ENCODE measurements at regions not wholly inside any gene's neighbourhood (a gene's known extent, or its start where the extent isn't known, plus 50 kb on each side); places are given as distances from the start of the nearest gene placed in this dataset.

DNA sequence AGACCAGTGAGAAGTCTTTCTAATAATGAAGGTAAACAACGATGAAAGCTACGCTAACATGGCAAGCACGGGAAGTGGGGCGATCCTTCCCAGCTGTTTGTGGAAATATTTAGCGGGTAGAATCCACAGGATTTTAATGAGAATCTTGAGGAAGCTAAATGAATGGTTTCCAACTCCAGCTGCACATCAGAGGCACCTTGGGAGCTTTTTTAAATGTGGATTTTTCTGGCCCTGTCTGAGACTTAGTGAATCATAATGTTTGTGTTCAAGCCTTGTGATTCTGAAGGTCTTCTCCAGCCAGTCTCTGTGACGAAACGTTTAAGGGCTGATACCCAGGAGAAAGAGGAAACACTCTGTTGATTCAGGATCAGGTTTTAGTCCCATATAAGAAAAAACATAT, 169.8 kb downstream of the CAPZA3 start:
- no peak overlapping the region for H3K4me3 ChIP-seq
- TF ChIP-seq, protein P1, sequence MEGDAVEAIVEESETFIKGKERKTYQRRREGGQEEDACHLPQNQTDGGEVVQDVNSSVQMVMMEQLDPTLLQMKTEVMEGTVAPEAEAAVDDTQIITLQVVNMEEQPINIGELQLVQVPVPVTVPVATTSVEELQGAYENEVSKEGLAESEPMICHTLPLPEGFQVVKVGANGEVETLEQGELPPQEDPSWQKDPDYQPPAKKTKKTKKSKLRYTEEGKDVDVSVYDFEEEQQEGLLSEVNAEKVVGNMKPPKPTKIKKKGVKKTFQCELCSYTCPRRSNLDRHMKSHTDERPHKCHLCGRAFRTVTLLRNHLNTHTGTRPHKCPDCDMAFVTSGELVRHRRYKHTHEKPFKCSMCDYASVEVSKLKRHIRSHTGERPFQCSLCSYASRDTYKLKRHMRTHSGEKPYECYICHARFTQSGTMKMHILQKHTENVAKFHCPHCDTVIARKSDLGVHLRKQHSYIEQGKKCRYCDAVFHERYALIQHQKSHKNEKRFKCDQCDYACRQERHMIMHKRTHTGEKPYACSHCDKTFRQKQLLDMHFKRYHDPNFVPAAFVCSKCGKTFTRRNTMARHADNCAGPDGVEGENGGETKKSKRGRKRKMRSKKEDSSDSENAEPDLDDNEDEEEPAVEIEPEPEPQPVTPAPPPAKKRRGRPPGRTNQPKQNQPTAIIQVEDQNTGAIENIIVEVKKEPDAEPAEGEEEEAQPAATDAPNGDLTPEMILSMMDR (IDR thresholded peaks at IDR 0.05): no peak
- ATAC-seq (no peak), DNase-seq (no peak)
- peaks cover 8% of the 10 kb centered on the region for H3K9me3 ChIP-seq
- no peaks in the 10 kb centered on the region for H3K4me1 ChIP-seq
- no peak overlapping the region for H3K27ac ChIP-seq
- no peaks in the 10 kb centered on the region for H3K36me3 ChIP-seq
- H3K27me3 ChIP-seq: no peaks in the 10 kb centered on the region
- intact Hi-C loops (cut with DNase I): no loop called here

DNA sequence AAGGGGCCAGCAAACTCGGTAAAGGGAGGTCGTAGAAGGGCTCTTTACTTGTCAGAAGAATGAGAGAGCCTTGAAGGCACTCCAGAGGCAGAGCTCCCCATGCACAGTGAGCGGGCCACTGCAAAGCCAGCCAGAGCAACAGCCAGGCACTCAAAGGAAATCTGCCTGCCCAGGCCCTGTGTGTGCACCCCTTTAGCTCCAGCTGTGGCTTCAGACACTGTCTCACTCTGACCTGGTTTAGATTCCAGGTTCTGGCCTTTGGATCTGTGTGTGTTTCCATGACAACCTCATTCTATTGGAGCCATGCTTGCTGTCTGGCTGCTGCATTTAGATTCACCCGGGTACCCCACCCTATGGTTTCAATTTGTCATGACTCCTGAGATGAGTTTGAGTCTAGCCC, 170.3 kb downstream of the CAPZA3 start:
- Histone ChIP-seq H3K27ac (no peak overlapping the region), H3K27me3 (no peaks in the 10 kb centered on the region), H3K4me1 (no peaks in the 10 kb centered on the region), H3K9me3 (peaks cover 8% of the 10 kb centered on the region), H3K36me3 (no peaks in the 10 kb centered on the region), H3K4me3 (no peak overlapping the region)
- intact Hi-C loops (cut with DNase I): no loop called here
- DNase-seq: no peak
- TF ChIP-seq, protein P1 (IDR thresholded peaks at IDR 0.05): no peak
- ATAC-seq: no peak

DNA sequence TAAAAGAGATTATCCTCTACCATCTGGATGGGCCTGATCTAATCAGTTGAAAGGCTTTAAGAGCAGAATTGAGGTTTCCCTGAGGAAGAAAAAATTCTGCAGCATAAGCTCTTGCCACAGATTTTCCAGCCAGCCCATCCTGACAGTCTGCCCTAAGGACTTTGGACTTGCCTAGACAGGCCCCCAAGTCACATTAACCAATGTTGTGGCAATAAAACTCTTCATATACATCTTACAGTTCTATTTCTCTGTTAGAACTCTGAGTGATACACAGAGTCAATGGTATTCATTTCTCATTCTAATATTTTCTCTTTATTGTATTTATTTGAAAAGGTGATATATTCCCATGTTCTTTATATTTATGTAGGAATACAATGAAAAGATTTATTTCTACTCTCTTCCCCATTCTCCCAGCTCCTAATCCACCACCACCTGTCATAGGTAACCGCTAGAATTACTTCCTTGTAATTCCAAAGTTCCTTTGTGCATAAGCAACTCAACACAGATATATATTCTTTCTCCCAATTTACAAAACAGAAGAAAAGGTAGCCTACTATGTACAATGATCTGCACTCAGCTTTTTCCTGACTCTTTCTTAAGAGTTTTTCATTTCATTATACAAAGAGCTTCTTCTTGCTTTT, 182.1 kb downstream of the CAPZA3 start:
- no peak for ATAC-seq
- Histone ChIP-seq H3K36me3 (no peaks in the 10 kb centered on the region), H3K27ac (no peak overlapping the region), H3K4me3 (no peak overlapping the region), H3K9me3 (no peaks in the 10 kb centered on the region), H3K4me1 (no peaks in the 10 kb centered on the region), H3K27me3 (no peaks in the 10 kb centered on the region)
- intact Hi-C loops (cut with DNase I): no loop called here
- DNase-seq: no peak
- TF ChIP-seq, protein P1 (IDR thresholded peaks at IDR 0.05): no peak

DNA sequence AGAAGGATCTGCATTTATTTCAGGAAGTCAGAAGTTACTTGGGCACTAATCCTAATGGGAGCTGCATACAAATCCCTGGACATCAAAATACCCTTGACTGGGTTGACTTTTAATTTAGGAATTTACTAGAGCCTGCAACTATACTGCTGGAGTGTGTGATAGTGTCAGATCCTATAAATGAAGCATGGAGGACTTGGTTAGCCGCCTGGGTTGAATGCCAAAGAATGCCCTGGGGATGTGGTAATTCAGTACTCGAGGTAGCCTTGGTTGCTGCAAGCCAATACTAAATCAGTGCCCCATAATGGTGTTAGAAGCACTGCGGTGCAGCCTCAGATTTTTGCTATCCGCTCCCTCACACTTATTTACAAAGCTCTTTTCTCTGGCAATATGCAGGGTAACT, 184.9 kb downstream of the CAPZA3 start:
- no peak for ATAC-seq
- no peaks in the 10 kb centered on the region for H3K27me3 ChIP-seq
- no peaks in the 10 kb centered on the region for H3K9me3 ChIP-seq
- no peaks in the 10 kb centered on the region for H3K4me1 ChIP-seq
- no peak for DNase-seq
- H3K27ac ChIP-seq: no peak overlapping the region
- H3K4me3 ChIP-seq: no peak overlapping the region
- intact Hi-C loops (cut with DNase I): no loop called here
- TF ChIP-seq, protein P1 (IDR thresholded peaks at IDR 0.05): no peak
- H3K36me3 ChIP-seq: no peaks in the 10 kb centered on the region

DNA sequence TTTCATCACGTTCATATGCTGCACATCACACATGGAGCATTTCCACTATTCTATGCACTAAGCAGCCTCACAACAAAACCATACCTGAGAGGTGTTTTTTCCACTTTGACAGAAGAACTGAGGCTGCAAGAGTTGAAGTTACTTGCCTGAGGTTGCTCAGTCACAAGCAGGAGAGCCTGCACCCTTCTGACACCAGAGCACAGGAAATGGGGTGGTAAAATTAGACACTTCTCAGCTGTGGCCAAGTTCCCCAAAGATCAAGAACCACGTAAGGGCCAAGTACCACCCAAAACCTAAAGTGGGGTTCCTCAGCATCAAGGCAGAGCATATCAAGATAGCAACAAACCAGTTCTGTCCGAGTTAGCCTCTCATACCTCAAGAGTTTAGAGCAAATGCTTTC, 185.8 kb downstream of the CAPZA3 start:
- Histone ChIP-seq H3K9me3 (no peaks in the 10 kb centered on the region), H3K27ac (no peak overlapping the region), H3K27me3 (no peaks in the 10 kb centered on the region), H3K4me3 (no peak overlapping the region), H3K36me3 (no peaks in the 10 kb centered on the region), H3K4me1 (no peaks in the 10 kb centered on the region)
- TF ChIP-seq, protein P1 (IDR thresholded peaks at IDR 0.05): no peak
- DNase-seq (no peak), ATAC-seq (no peak)
- intact Hi-C loops (cut with DNase I): no loop called here

DNA sequence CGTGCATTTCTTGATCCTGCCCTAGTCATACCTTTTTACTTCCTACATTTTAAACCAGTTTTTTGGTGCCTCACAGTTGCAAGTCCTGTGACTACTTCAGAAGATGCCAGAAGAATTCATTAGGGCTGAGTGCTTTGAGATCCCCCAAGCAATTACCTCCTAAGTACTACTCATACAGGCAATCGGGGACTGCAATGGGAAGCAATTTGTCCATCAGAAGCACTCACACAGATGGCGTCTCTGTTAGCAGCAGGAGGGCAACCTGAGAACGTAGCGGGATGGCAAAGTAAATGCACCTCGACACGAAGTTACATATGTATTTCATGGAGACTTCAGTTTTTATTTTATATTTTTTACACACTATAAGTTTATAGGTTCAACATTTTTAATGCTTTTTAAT, 188.3 kb downstream of the CAPZA3 start:
- no peak overlapping the region for H3K27ac ChIP-seq
- DNase-seq (no peak), ATAC-seq (no peak)
- no peak overlapping the region for H3K4me3 ChIP-seq
- intact Hi-C loops (cut with DNase I): no loop called here
- no peaks in the 10 kb centered on the region for H3K27me3 ChIP-seq
- TF ChIP-seq, protein P1 (IDR thresholded peaks at IDR 0.05): no peak
- H3K4me1 ChIP-seq: no peaks in the 10 kb centered on the region
- H3K36me3 ChIP-seq: no peaks in the 10 kb centered on the region
- H3K9me3 ChIP-seq: no peaks in the 10 kb centered on the region
